Breast epithelium (tissue), 3 donors: ENCODE measurements at regions not wholly inside any gene's neighbourhood (a gene's known extent, or its start where the extent isn't known, plus 50 kb on each side); places are given as distances from the start of the nearest gene placed in this dataset.

ENCODE experiments used
- CTCF ChIP-seq, 3 donors: fragments of 450-650 bp; IDR thresholded peaks; one replicate each; pipeline ENCODE4 v1.5.1; 2016 to 2017; ENCODE audit warnings: antibody characterized with exemption in 3 of 3, mild to moderate bottlenecking in 3 of 3, moderate library complexity in 3 of 3
- POLR2A ChIP-seq: fragments of 450-650 bp; IDR thresholded peaks from one replicate; pipeline ENCODE4 v1.6.1; 2016; ENCODE audit warnings: antibody characterized with exemption, mild to moderate bottlenecking, moderate library complexity
- POLR2AphosphoS5 ChIP-seq, 3 donors: sonication (generic); formaldehyde crosslinking; IDR thresholded peaks; one replicate each; pipeline ENCODE4 v1.6.1; 2017; ENCODE audit warnings: antibody characterized with exemption in 3 of 3

- TF ChIP-seq CTCF (IDR thresholded peaks at IDR 0.05) (no peak), POLR2A (no peak), POLR2AphosphoS5 (IDR thresholded peaks at IDR 0.05) (no peak)
Observed at GRCh38 chr2:238713198-238713826, 134.6 kb upstream of the TWIST2 start.
